Thyroid gland (tissue), 4 donors: ENCODE measurements at regions not wholly inside any gene's neighbourhood (a gene's known extent, or its start where the extent isn't known, plus 50 kb on each side); places are given as distances from the start of the nearest gene placed in this dataset.

Experiments
- POLR2A ChIP-seq, 2 donors: fragments of 450-650 bp; IDR thresholded peaks; one replicate each; pipeline ENCODE4 v1.6.1; 2017; ENCODE audit warnings: antibody characterized with exemption in 2 of 2, mild to moderate bottlenecking in 2 of 2, moderate library complexity in 1 of 2
- TF ChIP-seq, protein P1 (sequence below), 6 experiments: fragments of 200-600 bp in 3 of 6; fragments of 450-650 bp in 3 of 6; sonication (generic) in 3 of 6; IDR thresholded peaks; one replicate each; pipeline ENCODE4 v1.5.1; 2016 to 2019; ENCODE audit warnings: antibody characterized with exemption in 6 of 6, mild to moderate bottlenecking in 2 of 6, inconsistent platforms in 1 of 6, moderate library complexity in 1 of 6

DNA sequence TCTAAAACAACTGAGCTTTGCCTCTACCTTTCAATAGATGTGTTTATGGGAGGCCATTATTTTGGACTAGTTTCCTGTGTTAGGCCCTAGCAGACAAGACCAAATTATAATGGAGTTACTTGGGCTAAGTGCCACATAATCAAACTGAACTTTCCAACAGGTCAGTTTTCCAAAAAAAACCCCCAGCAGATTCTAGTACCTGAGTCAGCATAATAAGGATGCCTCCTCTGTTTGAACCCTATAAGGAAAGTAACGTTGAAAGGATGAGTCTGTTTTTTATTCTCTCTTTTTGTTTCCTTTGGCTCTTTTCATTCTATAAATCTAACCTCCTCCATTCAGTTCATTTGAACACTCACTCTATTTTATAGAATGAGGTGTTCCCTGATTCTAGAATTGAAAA, 148.1 kb upstream of the FAM3C start:
- TF ChIP-seq, protein P1, sequence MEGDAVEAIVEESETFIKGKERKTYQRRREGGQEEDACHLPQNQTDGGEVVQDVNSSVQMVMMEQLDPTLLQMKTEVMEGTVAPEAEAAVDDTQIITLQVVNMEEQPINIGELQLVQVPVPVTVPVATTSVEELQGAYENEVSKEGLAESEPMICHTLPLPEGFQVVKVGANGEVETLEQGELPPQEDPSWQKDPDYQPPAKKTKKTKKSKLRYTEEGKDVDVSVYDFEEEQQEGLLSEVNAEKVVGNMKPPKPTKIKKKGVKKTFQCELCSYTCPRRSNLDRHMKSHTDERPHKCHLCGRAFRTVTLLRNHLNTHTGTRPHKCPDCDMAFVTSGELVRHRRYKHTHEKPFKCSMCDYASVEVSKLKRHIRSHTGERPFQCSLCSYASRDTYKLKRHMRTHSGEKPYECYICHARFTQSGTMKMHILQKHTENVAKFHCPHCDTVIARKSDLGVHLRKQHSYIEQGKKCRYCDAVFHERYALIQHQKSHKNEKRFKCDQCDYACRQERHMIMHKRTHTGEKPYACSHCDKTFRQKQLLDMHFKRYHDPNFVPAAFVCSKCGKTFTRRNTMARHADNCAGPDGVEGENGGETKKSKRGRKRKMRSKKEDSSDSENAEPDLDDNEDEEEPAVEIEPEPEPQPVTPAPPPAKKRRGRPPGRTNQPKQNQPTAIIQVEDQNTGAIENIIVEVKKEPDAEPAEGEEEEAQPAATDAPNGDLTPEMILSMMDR (IDR thresholded peaks at IDR 0.05): no peak
- TF ChIP-seq POLR2A (IDR thresholded peaks at IDR 0.05): no peak
